Neural crest cell (in vitro differentiated cells): ENCODE measurements at regions not wholly inside any gene's neighbourhood (a gene's known extent, or its start where the extent isn't known, plus 50 kb on each side); places are given as distances from the start of the nearest gene placed in this dataset.

ENCODE experiments used
- DNase-seq: peaks from one replicate; pipeline ENCODE4 v3.0.0; 2021; ENCODE audit warnings: low read depth, mixed read lengths, low spot score
- H3K27ac Mint-ChIP-seq: one replicate; pipeline ENCODE4 v1.8.0; 2021; ENCODE audit warnings: mild to moderate bottlenecking, mixed read lengths; ENCODE audit not compliant: unreplicated experiment
- H3K27me3 Mint-ChIP-seq: 2 replicates; pipeline ENCODE4 v1.8.0; 2021; ENCODE audit warnings: low read depth, mild to moderate bottlenecking, mixed read lengths
- H3K36me3 Mint-ChIP-seq: 2 replicates; pipeline ENCODE4 v1.8.0; 2021; ENCODE audit warnings: low read depth, mild to moderate bottlenecking, mixed read lengths
- H3K4me1 Mint-ChIP-seq: 2 replicates; pipeline ENCODE4 v1.8.0; 2021; ENCODE audit warnings: mixed read lengths
- H3K4me3 Mint-ChIP-seq: one replicate; pipeline ENCODE4 v1.8.0; 2021; ENCODE audit warnings: mild to moderate bottlenecking, mixed read lengths
- H3K9me3 Mint-ChIP-seq: 2 replicates; pipeline ENCODE4 v1.8.0; 2021; ENCODE audit warnings: mixed read lengths
- CTCF ChIP-seq: fragments of 200-600 bp; sonication (generic); conservative IDR thresholded peaks from 2 replicates; pipeline ENCODE4 v1.5.0; 2021; ENCODE audit warnings: antibody characterized with exemption, mild to moderate bottlenecking

GRCh38 chr3:71973274-71974030 lies 188.5 kb upstream of the PROK2 start:
- Mint-ChIP-seq H3K27ac (no peak overlapping the region), H3K36me3 (peaks cover 3% of the 10 kb centered on the region), H3K4me3 (no peak overlapping the region), H3K27me3 (peaks cover 49% of the 10 kb centered on the region), H3K4me1 (peaks cover 10% of the 10 kb centered on the region), H3K9me3 (peaks cover 8% of the 10 kb centered on the region)
- TF ChIP-seq CTCF: no peak
- DNase-seq: no peak

- Mint-ChIP-seq H3K4me1 (peaks cover 10% of the 10 kb centered on the region), H3K36me3 (peaks cover 3% of the 10 kb centered on the region), H3K9me3 (peaks cover 8% of the 10 kb centered on the region), H3K27me3 (peaks cover 53% of the 10 kb centered on the region), H3K27ac (no peak overlapping the region), H3K4me3 (no peak overlapping the region)
- no peak for TF ChIP-seq CTCF
- DNase-seq: no peak
Observed at GRCh38 chr3:71972031-71972430, 187.1 kb upstream of the PROK2 start.

GRCh38 chr3:71968544-71968943 lies 183.6 kb upstream of the PROK2 start:
- peaks cover 3% of the 10 kb centered on the region for H3K36me3 Mint-ChIP-seq
- TF ChIP-seq CTCF: no peak
- H3K4me3 Mint-ChIP-seq: no peak overlapping the region
- no peak for DNase-seq
- H3K27me3 Mint-ChIP-seq: peaks cover 77% of the 10 kb centered on the region
- H3K27ac Mint-ChIP-seq: no peak overlapping the region
- H3K9me3 Mint-ChIP-seq: peaks cover 8% of the 10 kb centered on the region
- H3K4me1 Mint-ChIP-seq: peaks cover 10% of the 10 kb centered on the region

GRCh38 chr3:71966185-71966584 lies 181.2 kb upstream of the PROK2 start:
- peaks cover 81% of the 10 kb centered on the region for H3K27me3 Mint-ChIP-seq
- H3K9me3 Mint-ChIP-seq: no peaks in the 10 kb centered on the region
- H3K4me1 Mint-ChIP-seq: no peaks in the 10 kb centered on the region

GRCh38 chr3:71964170-71964569 lies 179.2 kb upstream of the PROK2 start:
- no peak for TF ChIP-seq CTCF
- Mint-ChIP-seq H3K9me3 (no peaks in the 10 kb centered on the region), H3K4me3 (no peak overlapping the region), H3K4me1 (no peaks in the 10 kb centered on the region), H3K36me3 (no peaks in the 10 kb centered on the region), H3K27ac (no peak overlapping the region), H3K27me3 (peaks cover 79% of the 10 kb centered on the region)
- DNase-seq: no peak

More at GRCh38 chr3:71966185-71966584, 181.2 kb upstream of the PROK2 start:
- no peak for TF ChIP-seq CTCF
- no peaks in the 10 kb centered on the region for H3K36me3 Mint-ChIP-seq
- H3K4me3 Mint-ChIP-seq: no peak overlapping the region
- DNase-seq: no peak
- no peak overlapping the region for H3K27ac Mint-ChIP-seq
